WTC11 (cell line): ENCODE measurements at regions not wholly inside any gene's neighbourhood (a gene's known extent, or its start where the extent isn't known, plus 50 kb on each side); places are given as distances from the start of the nearest gene placed in this dataset.

Experiments used
- AFF4 ChIP-seq: sonication (generic); formaldehyde crosslinking; IDR thresholded peaks from 2 replicates; pipeline ENCODE4 v1.8.1; 2023; ENCODE audit warnings: mild to moderate bottlenecking, missing genetic modification reagents, borderline replicate concordance
- ARID4B ChIP-seq: sonication (generic); formaldehyde crosslinking; IDR thresholded peaks from 2 replicates; pipeline ENCODE4 v1.8.0; 2023; ENCODE audit warnings: missing genetic modification reagents, mild to moderate bottlenecking, borderline replicate concordance
- FOXP1 ChIP-seq: sonication (generic); formaldehyde crosslinking; IDR thresholded peaks from 2 replicates; pipeline ENCODE4 v1.8.0; 2022; ENCODE audit warnings: missing genetic modification reagents, mild to moderate bottlenecking, moderate library complexity, borderline replicate concordance
- FOXP4 ChIP-seq: sonication (generic); formaldehyde crosslinking; IDR thresholded peaks from 2 replicates; pipeline ENCODE4 v1.8.0; 2022; ENCODE audit warnings: mild to moderate bottlenecking, missing genetic modification reagents
- GTF2I ChIP-seq: fragments of 250-450 bp; sonication (Bioruptor Pico); conservative IDR thresholded peaks from 2 replicates; pipeline ENCODE4 v1.4.0; 2021; ENCODE audit warnings: mild to moderate bottlenecking
- IRF1 ChIP-seq: sonication (generic); formaldehyde crosslinking; IDR thresholded peaks from 2 replicates; pipeline ENCODE4 v1.8.0; 2023; ENCODE audit warnings: missing genetic modification reagents
- MXD4 ChIP-seq: fragments of 250-450 bp; sonication (Bioruptor Pico); IDR thresholded peaks from 2 replicates; pipeline ENCODE4 v1.8.0; 2021; ENCODE audit warnings: mild to moderate bottlenecking, moderate library complexity, borderline replicate concordance
- NR1H2 ChIP-seq: sonication (generic); formaldehyde crosslinking; IDR thresholded peaks from 2 replicates; pipeline ENCODE4 v1.9.0; 2021; ENCODE audit warnings: mild to moderate bottlenecking, moderate library complexity, missing genetic modification reagents
- RELA ChIP-seq: sonication (generic); formaldehyde crosslinking; IDR thresholded peaks from 2 replicates; pipeline ENCODE4 v1.8.1; 2022; ENCODE audit warnings: missing genetic modification reagents, mild to moderate bottlenecking, borderline replicate concordance
- STAT6 ChIP-seq: sonication (generic); formaldehyde crosslinking; conservative IDR thresholded peaks from 2 replicates; pipeline ENCODE4 v1.8.1; 2023; ENCODE audit warnings: mild to moderate bottlenecking, low read depth, missing genetic modification reagents, moderate library complexity
- ZNF317 ChIP-seq: sonication (generic); formaldehyde crosslinking; IDR thresholded peaks from 2 replicates; pipeline ENCODE4 v1.8.1; 2023; ENCODE audit warnings: low read depth, mild to moderate bottlenecking, moderate library complexity, missing genetic modification reagents, borderline replicate concordance

GRCh38 chr4:18690291-18690955 is 668.9 kb upstream of the LCORL start (continued):
- no peak for TF ChIP-seq ARID4B (CRISPR knock-in tag)
- TF ChIP-seq FOXP1, result no peak
- no peak for TF ChIP-seq FOXP4 (CRISPR knock-in tag)
- TF ChIP-seq IRF1 (CRISPR knock-in tag), result no peak
- TF ChIP-seq STAT6, result no peak
- no peak for TF ChIP-seq ZNF317
- TF ChIP-seq AFF4 (CRISPR knock-in tag), result no peak
- no peak for TF ChIP-seq MXD4 (CRISPR knock-in tag)
- no peak for TF ChIP-seq NR1H2 (CRISPR knock-in tag)
- TF ChIP-seq RELA, result no peak
- TF ChIP-seq GTF2I (CRISPR knock-in tag), result no peak
